Liver (tissue), 8 donors: ENCODE measurements at regions not wholly inside any gene's neighbourhood (a gene's known extent, or its start where the extent isn't known, plus 50 kb on each side); places are given as distances from the start of the nearest gene placed in this dataset.

ENCODE experiments used
- DNase-seq: peaks from one replicate; pipeline ENCODE4 v3.0.0-alpha.2; 2017; ENCODE audit warnings: low spot score
- H3K27ac ChIP-seq, 2 donors: one replicate each; pipeline ENCODE4 v1.7.0; 2013; ENCODE audit warnings: inconsistent platforms in 2 of 2, low read length in 2 of 2, control low read depth in 1 of 2, low read depth in 1 of 2, mild to moderate bottlenecking in 1 of 2
- H3K27me3 ChIP-seq, 4 donors: one replicate each; pipeline versions ENCODE4 v1.6.1 to v1.7.0; 2013; ENCODE audit warnings: low read length in 3 of 4, inconsistent platforms in 1 of 4, mild to moderate bottlenecking in 1 of 4, moderate library complexity in 1 of 4; ENCODE audit not compliant: control insufficient read depth in 4 of 4, insufficient read depth in 4 of 4
- H3K36me3 ChIP-seq, 4 donors: one replicate each; pipeline versions ENCODE4 v1.6.1 to v1.7.0; 2013; ENCODE audit warnings: low read length in 3 of 4, mild to moderate bottlenecking in 3 of 4, low read depth in 1 of 4, moderate library complexity in 1 of 4; ENCODE audit not compliant: control insufficient read depth in 4 of 4, insufficient read depth in 3 of 4
- H3K4me1 ChIP-seq, 4 donors: one replicate each; pipeline versions ENCODE4 v1.6.1 to v1.7.0; 2013; ENCODE audit warnings: low read length in 3 of 4, mild to moderate bottlenecking in 3 of 4, moderate library complexity in 1 of 4; ENCODE audit not compliant: control insufficient read depth in 4 of 4, insufficient read depth in 4 of 4
- H3K4me3 ChIP-seq, 3 donors: one replicate each; pipeline versions ENCODE4 v1.6.1 to v1.7.0; 2013; ENCODE audit warnings: low read length in 3 of 3, control low read depth in 1 of 3, low read depth in 1 of 3, mild to moderate bottlenecking in 1 of 3
- H3K9ac ChIP-seq, 2 donors: one replicate each; pipeline ENCODE4 v1.7.0; 2013; ENCODE audit warnings: low read length in 2 of 2, mild to moderate bottlenecking in 2 of 2, moderate library complexity in 2 of 2, control low read depth in 1 of 2, low read depth in 1 of 2
- H3K9me3 ChIP-seq, 4 donors: one replicate each; pipeline versions ENCODE4 v1.6.1 to v1.7.0; 2013; ENCODE audit warnings: low read length in 3 of 4; ENCODE audit not compliant: control insufficient read depth in 4 of 4
- ATF3 ChIP-seq: IDR thresholded peaks from 2 replicates; pipeline ENCODE4 v1.6.1; 2016; ENCODE audit warnings: antibody characterized with exemption
- CTCF ChIP-seq: fragments of 150-350 bp; IDR thresholded peaks from 2 replicates; pipeline ENCODE4 v1.5.1; 2017; ENCODE audit warnings: improper control_type of control experiment, low read depth, low read length; ENCODE audit not compliant: missing input control
- EGR1 ChIP-seq, 2 donors: IDR thresholded peaks; 2 replicates each; pipeline ENCODE4 v1.6.1; 2016 to 2018; ENCODE audit warnings: antibody characterized with exemption in 2 of 2, low read depth in 2 of 2
- FOXA1 ChIP-seq: IDR thresholded peaks from 2 replicates; pipeline ENCODE4 v1.6.1; 2016; ENCODE audit warnings: antibody characterized with exemption
- FOXA2 ChIP-seq: IDR thresholded peaks from 2 replicates; pipeline ENCODE4 v1.6.1; 2016; ENCODE audit warnings: antibody characterized with exemption
- GABPA ChIP-seq, 2 donors: IDR thresholded peaks in 1 of 2; conservative IDR thresholded peaks in 1 of 2; 2 replicates each; pipeline ENCODE4 v1.6.1; 2016; ENCODE audit warnings: antibody characterized with exemption in 2 of 2, mild to moderate bottlenecking in 1 of 2, moderate library complexity in 1 of 2
- HNF4A ChIP-seq, 2 donors: conservative IDR thresholded peaks; 2 replicates each; pipeline ENCODE4 v1.6.1; 2016; ENCODE audit warnings: antibody characterized with exemption in 2 of 2, mild to moderate bottlenecking in 2 of 2
- HNF4G ChIP-seq: IDR thresholded peaks from 2 replicates; pipeline ENCODE4 v1.6.1; 2016; ENCODE audit warnings: antibody characterized with exemption
- JUND ChIP-seq, 2 donors: IDR thresholded peaks; 2 replicates each; pipeline ENCODE4 v1.6.1; 2016; ENCODE audit warnings: antibody characterized with exemption in 2 of 2
- MAX ChIP-seq: IDR thresholded peaks from 2 replicates; pipeline ENCODE4 v1.6.1; 2016; ENCODE audit warnings: antibody characterized with exemption
- NR2F2 ChIP-seq: IDR thresholded peaks from 2 replicates; pipeline ENCODE4 v1.6.1; 2016; ENCODE audit warnings: antibody characterized with exemption
- RAD21 ChIP-seq, 2 donors: IDR thresholded peaks; 2 replicates each; pipeline ENCODE4 v1.6.1; 2016; ENCODE audit warnings: antibody characterized with exemption in 2 of 2, mild to moderate bottlenecking in 2 of 2
- REST ChIP-seq: IDR thresholded peaks from 2 replicates; pipeline ENCODE4 v1.6.1; 2016; ENCODE audit warnings: antibody characterized with exemption, mild to moderate bottlenecking
- RXRA ChIP-seq, 2 donors: IDR thresholded peaks; 2 replicates each; pipeline ENCODE4 v1.6.1; 2017 to 2018; ENCODE audit warnings: antibody characterized with exemption in 2 of 2, mild to moderate bottlenecking in 1 of 2
- SP1 ChIP-seq: IDR thresholded peaks from 2 replicates; pipeline ENCODE4 v1.6.1; 2018; ENCODE audit warnings: antibody characterized with exemption, mild to moderate bottlenecking
- TAF1 ChIP-seq: conservative IDR thresholded peaks from 2 replicates; pipeline ENCODE4 v1.6.1; 2016; ENCODE audit warnings: antibody characterized with exemption, mild to moderate bottlenecking
- YY1 ChIP-seq: IDR thresholded peaks from 2 replicates; pipeline ENCODE4 v1.6.1; 2016; ENCODE audit warnings: antibody characterized with exemption, mild to moderate bottlenecking
- ZBTB33 ChIP-seq: IDR thresholded peaks from 2 replicates; pipeline ENCODE4 v1.6.1; 2016; ENCODE audit warnings: antibody characterized with exemption
- WGBS: extraction: QIAGEN DNeasy Blood & Tissue Kit; methylation state at CpG from one replicate; pipeline ENCODE4 v1.1.7; 2013; 5-methylcytosine and 5-hydroxymethylcytosine counted together
- donor health status: healthy.
- donor health status: healthy.
- donor health status: healthy.
- donor health status: healthy.
- donor health status: healthy.

- TF ChIP-seq ZBTB33: no peak
- no peak for TF ChIP-seq FOXA2
Measured at GRCh38 chr3:56966104-56966503, 94.4 kb upstream of the SPATA12 start (continued).

- DNase-seq: no peak
- Histone ChIP-seq H3K36me3 (no peaks in the 10 kb centered on the region), H3K4me3 (no peak overlapping the region), H3K27me3 (no peaks in the 10 kb centered on the region), H3K4me1 (peaks cover 0 to 3% (median 0%) of the 10 kb centered on the region in 4 donors), H3K9ac (no peak overlapping the region), H3K9me3 (no peaks in the 10 kb centered on the region), H3K27ac (no peak overlapping the region)
- TF ChIP-seq HNF4G: no peak
- TF ChIP-seq NR2F2: no peak
- no peak for TF ChIP-seq FOXA1
- TF ChIP-seq MAX: no peak
- TF ChIP-seq ZBTB33: no peak
- no peak for TF ChIP-seq JUND (IDR thresholded peaks at IDR 0.05)
- no peak for TF ChIP-seq HNF4A (conservative IDR thresholded peaks at IDR 0.05)
- no peak for TF ChIP-seq REST
- TF ChIP-seq FOXA2: no peak
- no peak for TF ChIP-seq CTCF
- TF ChIP-seq ATF3: no peak
- TF ChIP-seq GABPA (IDR thresholded peaks at IDR 0.05 in 1 of 2, conservative IDR thresholded peaks at IDR 0.05 in 1 of 2): no peak
- no peak for TF ChIP-seq EGR1 (IDR thresholded peaks at IDR 0.05; ENCODE audit: low read depth in 2 of 2)
- no peak for TF ChIP-seq TAF1
- TF ChIP-seq RAD21 (IDR thresholded peaks at IDR 0.05): no peak
- no peak for TF ChIP-seq RXRA (IDR thresholded peaks at IDR 0.05)
- TF ChIP-seq YY1: no peak
- no peak for TF ChIP-seq SP1
- WGBS: 95% methylated on average over 2 of the region's 2 CpGs
Measured at GRCh38 chr3:56962922-56963321, 97.5 kb upstream of the SPATA12 start.
